ENCODE measurements at regions not wholly inside any gene's neighbourhood (a gene's known extent, or its start where the extent isn't known, plus 50 kb on each side); places are given as distances from the start of the nearest gene placed in this dataset.

GRCh38 chr14:85010186-85010585 is 519.8 kb upstream of the FLRT2 start:
- no peak for TF ChIP-seq EP300 (IDR thresholded peaks at IDR 0.05)
- TF ChIP-seq, protein P1, sequence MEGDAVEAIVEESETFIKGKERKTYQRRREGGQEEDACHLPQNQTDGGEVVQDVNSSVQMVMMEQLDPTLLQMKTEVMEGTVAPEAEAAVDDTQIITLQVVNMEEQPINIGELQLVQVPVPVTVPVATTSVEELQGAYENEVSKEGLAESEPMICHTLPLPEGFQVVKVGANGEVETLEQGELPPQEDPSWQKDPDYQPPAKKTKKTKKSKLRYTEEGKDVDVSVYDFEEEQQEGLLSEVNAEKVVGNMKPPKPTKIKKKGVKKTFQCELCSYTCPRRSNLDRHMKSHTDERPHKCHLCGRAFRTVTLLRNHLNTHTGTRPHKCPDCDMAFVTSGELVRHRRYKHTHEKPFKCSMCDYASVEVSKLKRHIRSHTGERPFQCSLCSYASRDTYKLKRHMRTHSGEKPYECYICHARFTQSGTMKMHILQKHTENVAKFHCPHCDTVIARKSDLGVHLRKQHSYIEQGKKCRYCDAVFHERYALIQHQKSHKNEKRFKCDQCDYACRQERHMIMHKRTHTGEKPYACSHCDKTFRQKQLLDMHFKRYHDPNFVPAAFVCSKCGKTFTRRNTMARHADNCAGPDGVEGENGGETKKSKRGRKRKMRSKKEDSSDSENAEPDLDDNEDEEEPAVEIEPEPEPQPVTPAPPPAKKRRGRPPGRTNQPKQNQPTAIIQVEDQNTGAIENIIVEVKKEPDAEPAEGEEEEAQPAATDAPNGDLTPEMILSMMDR (IDR thresholded peaks at IDR 0.05), result no peak
- TF ChIP-seq POLR2A (IDR thresholded peaks at IDR 0.05), result no peak

Measured in upper lobe of left lung (tissue), 4 donors.